ENCODE measurements at regions not wholly inside any gene's neighbourhood (a gene's known extent, or its start where the extent isn't known, plus 50 kb on each side); places are given as distances from the start of the nearest gene placed in this dataset.
A peak's percentile ranks its signal among the peaks of the same experiment; 100 is the strongest.

GRCh38 chr5:15363601-15364000 is 136.4 kb upstream of the FBXL7 start:
- no peaks in the 10 kb centered on the region for H3K79me2 ChIP-seq (ENCODE audit: control insufficient read depth in 1 of 2, insufficient read depth in 2 of 2, low read length in 2 of 2)
- H3K23ac ChIP-seq (ENCODE audit: insufficient read length), result no peak overlapping the region
- no peak overlapping the region for H2BK5ac ChIP-seq (ENCODE audit: low read depth, low read length)
- no peak overlapping the region for H3K18ac ChIP-seq (ENCODE audit: extremely low read depth, low read length)
- no peaks in the 10 kb centered on the region for H3K36me3 ChIP-seq (ENCODE audit: control insufficient read depth in 2 of 4, insufficient read depth in 4 of 4, low read length in 3 of 4)
- 88% methylated on average over 2 of the region's 2 CpGs; no CpG with 5 or more reads in 1 of the 2 experiments for WGBS, 2 experiments (ENCODE audit: extremely low coverage in 1 of 2, insufficient coverage in 1 of 2, insufficient read length in 1 of 2, insufficient replicate concordance in 2 of 2, low coverage in 1 of 2, low lambda C conversion rate in 2 of 2, missing lambda C conversion rate in 1 of 2)
- no peak overlapping the region for H4K8ac ChIP-seq (ENCODE audit: extremely low read depth, insufficient read depth, low read length)
- no peak for DNase-seq (ENCODE audit: low read depth in 1 of 2, low spot score in 2 of 2)
- no peak for FAIRE-seq
- no peak overlapping the region for H3K4me3 ChIP-seq (ENCODE audit: extremely low read depth in 1 of 4, insufficient read depth in 2 of 4, low read depth in 3 of 4, low read length in 4 of 4)
- H3K4ac ChIP-seq (replicated peaks; ENCODE audit: insufficient read length, low read depth, low read length), result no peak overlapping the region
- no peaks in the 10 kb centered on the region for H3K23me2 ChIP-seq (ENCODE audit: low read depth, low read length)
- H3K79me1 ChIP-seq (ENCODE audit: low read depth, low read length), result no peaks in the 10 kb centered on the region
- no peak overlapping the region for H3K4me2 ChIP-seq (ENCODE audit: insufficient read depth in 1 of 2, low read depth in 2 of 2, low read length in 2 of 2)
- H2BK15ac ChIP-seq (ENCODE audit: low read length), result no peak overlapping the region
- no peaks in the 10 kb centered on the region for H3K4me1 ChIP-seq (replicated peaks in 1 of 4; ENCODE audit: control insufficient read depth in 3 of 4, insufficient read depth in 4 of 4, low read length in 3 of 4)
- no peak for TF ChIP-seq TAF1 (IDR thresholded peaks at IDR 0.05; ENCODE audit: low read depth, low read length)
- TF ChIP-seq SRF (IDR thresholded peaks at IDR 0.05; ENCODE audit: low read depth, low read length), result no peak
- no peak for TF ChIP-seq TBP (IDR thresholded peaks at IDR 0.05; ENCODE audit: low read depth, low read length)
- no peak for TF ChIP-seq CTBP2 (IDR thresholded peaks at IDR 0.05; ENCODE audit: borderline replicate concordance, insufficient read depth, insufficient read length, low read length)
- TF ChIP-seq, protein P1, sequence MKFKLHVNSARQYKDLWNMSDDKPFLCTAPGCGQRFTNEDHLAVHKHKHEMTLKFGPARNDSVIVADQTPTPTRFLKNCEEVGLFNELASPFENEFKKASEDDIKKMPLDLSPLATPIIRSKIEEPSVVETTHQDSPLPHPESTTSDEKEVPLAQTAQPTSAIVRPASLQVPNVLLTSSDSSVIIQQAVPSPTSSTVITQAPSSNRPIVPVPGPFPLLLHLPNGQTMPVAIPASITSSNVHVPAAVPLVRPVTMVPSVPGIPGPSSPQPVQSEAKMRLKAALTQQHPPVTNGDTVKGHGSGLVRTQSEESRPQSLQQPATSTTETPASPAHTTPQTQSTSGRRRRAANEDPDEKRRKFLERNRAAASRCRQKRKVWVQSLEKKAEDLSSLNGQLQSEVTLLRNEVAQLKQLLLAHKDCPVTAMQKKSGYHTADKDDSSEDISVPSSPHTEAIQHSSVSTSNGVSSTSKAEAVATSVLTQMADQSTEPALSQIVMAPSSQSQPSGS (IDR thresholded peaks at IDR 0.05; ENCODE audit: low read length), result no peak
- TF ChIP-seq JUND (IDR thresholded peaks at IDR 0.05; ENCODE audit: low read length), result no peak
- H3K9me3 ChIP-seq (ENCODE audit: insufficient read depth in 2 of 2, low read depth in 1 of 2, low read length in 1 of 2), result no peaks in the 10 kb centered on the region
- H4K91ac ChIP-seq (replicated peaks; ENCODE audit: insufficient read length, low read length), result no peak overlapping the region
- no peak overlapping the region for H3K27ac ChIP-seq (ENCODE audit: low read depth, low read length)
- H2AFZ ChIP-seq (ENCODE audit: low read length), result 0 out of 2 replicates have a peak overlapping the region, but pooled peaks have one; percentile 26
- no peaks in the 10 kb centered on the region for H3K27me3 ChIP-seq (replicated peaks in 1 of 4; ENCODE audit: control insufficient read depth in 3 of 4, extremely low read depth in 1 of 4, insufficient read depth in 3 of 4, low read length in 3 of 4)
- no peak overlapping the region for H3K56ac ChIP-seq (replicated peaks; ENCODE audit: insufficient read length, low read depth, low read length)
- no peak overlapping the region for H3K14ac ChIP-seq (ENCODE audit: insufficient read length)
- H2BK12ac ChIP-seq (ENCODE audit: low read depth, low read length), result no peak overlapping the region
- no peak overlapping the region for H2BK120ac ChIP-seq (replicated peaks; ENCODE audit: low read depth, low read length)
- no peak overlapping the region for H2BK20ac ChIP-seq (ENCODE audit: low read length)
- POLR2A ChIA-PET (ENCODE audit: partially characterized antibody), result no interaction called here
- no peak overlapping the region for H3K9ac ChIP-seq (replicated peaks in 1 of 4; ENCODE audit: extremely low read depth in 1 of 4, low read depth in 3 of 4, low read length in 3 of 4)
- H2AK5ac ChIP-seq (ENCODE audit: low read depth, low read length), result no peak overlapping the region
- H4K20me1 ChIP-seq (replicated peaks in 1 of 2; ENCODE audit: control insufficient read depth in 1 of 2, insufficient read depth in 2 of 2, low read length in 2 of 2), result no peaks in the 10 kb centered on the region
- CTCF ChIA-PET (ENCODE audit: partially characterized antibody), result interaction anchor here (1.1 to 1.3 kb wide), 2 partner anchors 13 to 23 kb away, joined by 3 to 5 read pairs; no protein-coding TSS in a partner anchor
- H4K5ac ChIP-seq (ENCODE audit: insufficient read length, low read depth, low read length), result no peak overlapping the region

Data from H1 (cell line).